H9 (cell line): ENCODE measurements at regions not wholly inside any gene's neighbourhood (a gene's known extent, or its start where the extent isn't known, plus 50 kb on each side); places are given as distances from the start of the nearest gene placed in this dataset.
A peak's percentile ranks its signal among the peaks of the same experiment; 100 is the strongest.

Source experiments
- DNase-seq: peaks from one replicate; pipeline ENCODE4 v3.0.0-alpha.2; 2017
- H2AFZ ChIP-seq: one replicate; pipeline ENCODE4 v1.6.1; 2013; ENCODE audit warnings: mild to moderate bottlenecking, low read length, control low read depth, moderate library complexity
- H2AK5ac ChIP-seq: 2 replicates; pipeline ENCODE4 v1.6.1; 2013; ENCODE audit warnings: low read length, control low read depth, mixed read lengths; ENCODE audit not compliant: insufficient read length
- H2BK120ac ChIP-seq: one replicate; pipeline ENCODE4 v1.6.1; 2013; ENCODE audit warnings: low read depth, mild to moderate bottlenecking, low read length, control low read depth, inconsistent platforms; ENCODE audit not compliant: poor library complexity, severe bottlenecking
- H2BK12ac ChIP-seq: 2 replicates; pipeline ENCODE4 v1.6.1; 2013; ENCODE audit warnings: low read length, control low read depth, mixed read lengths, low read depth; ENCODE audit not compliant: insufficient read length
- H2BK15ac ChIP-seq: 2 replicates; pipeline ENCODE4 v1.6.1; 2013; ENCODE audit warnings: low read depth, low read length, control low read depth
- H2BK20ac ChIP-seq: one replicate; pipeline ENCODE4 v1.6.1; 2013; ENCODE audit warnings: low read depth, mild to moderate bottlenecking, low read length, control low read depth, inconsistent platforms; ENCODE audit not compliant: poor library complexity, severe bottlenecking
- H2BK5ac ChIP-seq: 2 replicates; pipeline ENCODE4 v1.6.1; 2013; ENCODE audit warnings: low read length, control low read depth, mixed read lengths; ENCODE audit not compliant: insufficient read length
- H3K14ac ChIP-seq: 2 replicates; pipeline ENCODE4 v1.6.1; 2013; ENCODE audit warnings: low read length, control low read depth; ENCODE audit not compliant: insufficient read depth
- H3K18ac ChIP-seq: 2 replicates; pipeline ENCODE4 v1.6.1; 2013; ENCODE audit warnings: low read depth, mild to moderate bottlenecking, mixed read lengths, low read length, control low read depth; ENCODE audit not compliant: insufficient read length
- H3K23ac ChIP-seq: 2 replicates; pipeline ENCODE4 v1.6.1; 2013; ENCODE audit warnings: low read length, control low read depth, mixed read lengths, low read depth; ENCODE audit not compliant: insufficient read length
- H3K23me2 ChIP-seq: 2 replicates; pipeline ENCODE4 v1.6.1; 2013; ENCODE audit warnings: low read depth, mild to moderate bottlenecking, mixed read lengths, low read length, control low read depth; ENCODE audit not compliant: insufficient read length, poor library complexity, severe bottlenecking
- H3K27ac ChIP-seq: 2 replicates; pipeline ENCODE4 v1.5.1; 2013; ENCODE audit warnings: low read length, control low read depth, mixed read lengths, low read depth; ENCODE audit not compliant: insufficient read length
- H3K27me3 ChIP-seq: 2 replicates; pipeline ENCODE4 v1.6.1; 2013; ENCODE audit warnings: low read length, control low read depth, inconsistent platforms; ENCODE audit not compliant: insufficient read depth
- H3K4ac ChIP-seq: 2 replicates; pipeline ENCODE4 v1.6.1; 2013; ENCODE audit warnings: low read depth, mild to moderate bottlenecking, control low read depth, inconsistent platforms, low read length, moderate library complexity
- H3K4me1 ChIP-seq: 2 replicates; pipeline ENCODE4 v1.6.1; 2013; ENCODE audit warnings: low read length, control low read depth, inconsistent platforms; ENCODE audit not compliant: insufficient read depth
- H3K4me2 ChIP-seq: 2 replicates; pipeline ENCODE4 v1.6.1; 2013; ENCODE audit warnings: low read length, control low read depth, mixed read lengths; ENCODE audit not compliant: insufficient read length, insufficient read depth
- H3K56ac ChIP-seq: 2 replicates; pipeline ENCODE4 v1.6.1; 2013; ENCODE audit warnings: low read depth, mild to moderate bottlenecking, mixed read lengths, low read length, control low read depth; ENCODE audit not compliant: insufficient read length
- H3K79me1 ChIP-seq: 2 replicates; pipeline ENCODE4 v1.6.1; 2013; ENCODE audit warnings: low read depth, mild to moderate bottlenecking, moderate library complexity, low read length, control low read depth, inconsistent platforms; ENCODE audit not compliant: insufficient read depth, poor library complexity, severe bottlenecking
- H3K79me2 ChIP-seq: 2 replicates; pipeline ENCODE4 v1.6.1; 2013; ENCODE audit warnings: low read length, control low read depth, inconsistent platforms; ENCODE audit not compliant: insufficient read depth
- H3K9ac ChIP-seq: 2 replicates; pipeline ENCODE4 v1.6.1; 2013; ENCODE audit warnings: low read length, control low read depth, mixed read lengths; ENCODE audit not compliant: insufficient read length; ENCODE audit errors: extremely low read depth
- H3K9me3 ChIP-seq: one replicate; pipeline ENCODE4 v1.6.1; 2013; ENCODE audit warnings: low read depth, low read length, inconsistent platforms; ENCODE audit not compliant: control insufficient read depth
- H3T11ph ChIP-seq: one replicate; pipeline ENCODE4 v1.6.1; 2013; ENCODE audit warnings: mild to moderate bottlenecking, low read length, control low read depth, inconsistent platforms
- H4K20me1 ChIP-seq: one replicate; pipeline ENCODE4 v1.6.1; 2013; ENCODE audit not compliant: control insufficient read depth, insufficient read length, insufficient read depth
- H4K5ac ChIP-seq: 2 replicates; pipeline ENCODE4 v1.6.1; 2013; ENCODE audit warnings: low read depth, mild to moderate bottlenecking, mixed read lengths, low read length, control low read depth; ENCODE audit not compliant: insufficient read length
- H4K8ac ChIP-seq: replicated peaks from 2 replicates; pipeline ENCODE4 v1.6.1; 2013; ENCODE audit warnings: low read length, control low read depth, mixed read lengths, low read depth; ENCODE audit not compliant: insufficient read length
- H4K91ac ChIP-seq: 2 replicates; pipeline ENCODE4 v1.6.1; 2013; ENCODE audit warnings: low read depth, mild to moderate bottlenecking, moderate library complexity, mixed read lengths, low read length, control low read depth; ENCODE audit not compliant: insufficient read length
- H3K27ac Mint-ChIP-seq, 3 experiments: 2 replicates in 2 of 3; 3 replicates in 1 of 3; pipeline ENCODE4 v1.8.0; 2020 to 2021; ENCODE audit warnings: mixed read lengths in 3 of 3, mild to moderate bottlenecking in 1 of 3, moderate library complexity in 1 of 3
- H3K27me3 Mint-ChIP-seq: 2 replicates; pipeline ENCODE4 v1.8.0; 2021; ENCODE audit warnings: low read depth, mild to moderate bottlenecking, moderate library complexity, mixed read lengths
- H3K36me3 Mint-ChIP-seq, 3 experiments: 2 replicates in 2 of 3; 3 replicates in 1 of 3; pipeline ENCODE4 v1.8.0; 2020 to 2021; ENCODE audit warnings: low read depth in 3 of 3, mixed read lengths in 3 of 3; ENCODE audit not compliant: insufficient read depth in 1 of 3
- H3K4me1 Mint-ChIP-seq, 2 experiments: 2 replicates each; pipeline ENCODE4 v1.8.0; 2020; ENCODE audit warnings: mixed read lengths in 2 of 2
- H3K4me3 Mint-ChIP-seq, 2 experiments: 2 replicates in 1 of 2; 3 replicates in 1 of 2; pipeline ENCODE4 v1.8.0; 2020 to 2021; ENCODE audit warnings: mild to moderate bottlenecking in 2 of 2, mixed read lengths in 2 of 2, moderate library complexity in 1 of 2
- H3K9me3 Mint-ChIP-seq, 2 experiments: 2 replicates in 1 of 2; 3 replicates in 1 of 2; pipeline ENCODE4 v1.8.0; 2020; ENCODE audit warnings: mild to moderate bottlenecking in 2 of 2, mixed read lengths in 2 of 2, moderate library complexity in 1 of 2
- WGBS: extraction: QIAGEN DNeasy Blood & Tissue Kit; methylation state at CpG from one replicate; pipeline ENCODE4 v1.1.7; 2013; ENCODE audit warnings: missing lambda C conversion rate, low lambda C conversion rate, mixed read lengths; ENCODE audit not compliant: insufficient read length; ENCODE audit errors: extremely low coverage; 5-methylcytosine and 5-hydroxymethylcytosine counted together
- TF ChIP-seq, protein P1 (sequence below): fragments of 200-600 bp; sonication (generic); conservative IDR thresholded peaks from 3 replicates; pipeline ENCODE4 v1.8.0; 2021; ENCODE audit warnings: antibody characterized with exemption, mild to moderate bottlenecking

DNA sequence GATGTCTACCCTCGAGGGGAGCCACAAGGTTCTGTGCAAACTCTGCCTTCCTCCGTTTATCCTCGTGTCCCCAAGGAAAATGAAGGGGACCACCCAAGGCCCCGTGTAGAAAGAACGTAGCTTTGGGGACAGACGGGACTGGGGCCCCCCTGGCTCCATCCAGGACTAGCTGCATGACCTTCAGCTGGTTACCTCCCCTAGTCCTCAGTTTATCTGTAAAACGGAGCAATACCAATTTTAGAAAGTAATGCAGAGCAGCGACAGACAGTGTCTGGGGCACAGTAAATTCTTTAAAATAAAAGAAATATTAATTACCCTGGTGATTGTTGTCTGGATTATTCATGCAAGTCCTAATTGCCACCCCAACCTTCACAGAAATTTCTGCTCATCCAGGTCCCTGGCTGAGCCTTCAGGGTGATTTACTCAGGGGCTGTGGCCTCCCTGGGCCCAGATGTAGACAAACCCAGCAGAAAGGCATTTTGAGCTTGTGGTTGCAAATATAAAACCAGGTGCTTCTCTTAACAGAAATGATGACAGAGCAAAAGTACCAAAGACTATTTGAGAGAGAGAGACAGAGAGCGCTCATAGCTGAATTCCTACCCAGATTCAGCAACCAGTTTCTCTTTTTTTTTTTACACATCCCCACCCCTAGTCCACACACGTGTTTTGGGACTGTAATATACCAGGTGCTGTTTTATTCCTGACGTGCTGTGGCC lies 155.1 kb upstream of the SMIM23 start:
- H3K23me2 ChIP-seq: no peaks in the 10 kb centered on the region
- TF ChIP-seq, protein P1, sequence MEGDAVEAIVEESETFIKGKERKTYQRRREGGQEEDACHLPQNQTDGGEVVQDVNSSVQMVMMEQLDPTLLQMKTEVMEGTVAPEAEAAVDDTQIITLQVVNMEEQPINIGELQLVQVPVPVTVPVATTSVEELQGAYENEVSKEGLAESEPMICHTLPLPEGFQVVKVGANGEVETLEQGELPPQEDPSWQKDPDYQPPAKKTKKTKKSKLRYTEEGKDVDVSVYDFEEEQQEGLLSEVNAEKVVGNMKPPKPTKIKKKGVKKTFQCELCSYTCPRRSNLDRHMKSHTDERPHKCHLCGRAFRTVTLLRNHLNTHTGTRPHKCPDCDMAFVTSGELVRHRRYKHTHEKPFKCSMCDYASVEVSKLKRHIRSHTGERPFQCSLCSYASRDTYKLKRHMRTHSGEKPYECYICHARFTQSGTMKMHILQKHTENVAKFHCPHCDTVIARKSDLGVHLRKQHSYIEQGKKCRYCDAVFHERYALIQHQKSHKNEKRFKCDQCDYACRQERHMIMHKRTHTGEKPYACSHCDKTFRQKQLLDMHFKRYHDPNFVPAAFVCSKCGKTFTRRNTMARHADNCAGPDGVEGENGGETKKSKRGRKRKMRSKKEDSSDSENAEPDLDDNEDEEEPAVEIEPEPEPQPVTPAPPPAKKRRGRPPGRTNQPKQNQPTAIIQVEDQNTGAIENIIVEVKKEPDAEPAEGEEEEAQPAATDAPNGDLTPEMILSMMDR: no peak
- H3K9ac ChIP-seq: no peak overlapping the region
- peak overlapping the region; percentile 51 to 69; a peak in 4 of 5 replicates for H3K4me3 Mint-ChIP-seq
- no peak overlapping the region for H2AK5ac ChIP-seq
- H3K36me3 Mint-ChIP-seq: no peaks in the 10 kb centered on the region; a peak in 1 of 7 replicates
- no peak overlapping the region for H2AFZ ChIP-seq
- no peak overlapping the region for H4K91ac ChIP-seq
- no CpG with 5 or more reads among the region's 11 CpGs for WGBS
- no peak overlapping the region for H3K18ac ChIP-seq
- H3K4ac ChIP-seq: no peak overlapping the region
- H4K20me1 ChIP-seq: no peaks in the 10 kb centered on the region
- no peak overlapping the region for H3K27ac ChIP-seq
- H3T11ph ChIP-seq: no peak overlapping the region
- no peak overlapping the region for H2BK12ac ChIP-seq
- H3K27ac Mint-ChIP-seq: no peak overlapping the region
- no peak overlapping the region for H3K56ac ChIP-seq
- no peaks in the 10 kb centered on the region for H3K9me3 ChIP-seq
- DNase-seq: no peak
- no peak overlapping the region for H3K14ac ChIP-seq
- H2BK15ac ChIP-seq: no peak overlapping the region
- peaks cover 5% of the 10 kb centered on the region; the same call in 1 of the 2 replicates for H3K27me3 ChIP-seq
- no peaks in the 10 kb centered on the region for H3K4me1 ChIP-seq
- H3K9me3 Mint-ChIP-seq: peaks cover 0 to 2% of the 10 kb centered on the region in 2 experiments; a peak in 1 of 5 replicates
- no peaks in the 10 kb centered on the region for H3K79me2 ChIP-seq
- no peak overlapping the region for H4K8ac ChIP-seq
- H3K4me1 Mint-ChIP-seq: peaks cover 5% of the 10 kb centered on the region in 2 experiments; a peak in 2 of 4 replicates
- H2BK120ac ChIP-seq: no peak overlapping the region
- no peak overlapping the region for H2BK20ac ChIP-seq
- H3K4me2 ChIP-seq: peak overlapping the region; percentile 56
- H2BK5ac ChIP-seq: no peak overlapping the region
- H3K27me3 Mint-ChIP-seq: peaks cover 70% of the 10 kb centered on the region
- no peak overlapping the region for H4K5ac ChIP-seq
- H3K23ac ChIP-seq: no peak overlapping the region
- no peaks in the 10 kb centered on the region for H3K79me1 ChIP-seq
